ENCODE measurements at regions not wholly inside any gene's neighbourhood (a gene's known extent, or its start where the extent isn't known, plus 50 kb on each side); places are given as distances from the start of the nearest gene placed in this dataset.

GRCh38 chr3:56942523-56942922 lies 117.9 kb upstream of the SPATA12 start:
- 94% methylated on average over 2 of the region's 2 CpGs for WGBS
- no peaks in the 10 kb centered on the region for H3K27me3 ChIP-seq
- H3K4me1 ChIP-seq = no peaks in the 10 kb centered on the region
- no peak overlapping the region for H3K4me3 ChIP-seq
- no peak overlapping the region for H3K27ac ChIP-seq (replicated peaks in 1 of 4)
- no peak for DNase-seq (ENCODE audit: extremely low spot score)
- TF ChIP-seq POLR2AphosphoS5 (IDR thresholded peaks at IDR 0.05) (no peak), EP300 (IDR thresholded peaks at IDR 0.05) (no peak), POLR2A (IDR thresholded peaks at IDR 0.05; ENCODE audit: low read depth) (no peak)
- TF ChIP-seq, protein P1, sequence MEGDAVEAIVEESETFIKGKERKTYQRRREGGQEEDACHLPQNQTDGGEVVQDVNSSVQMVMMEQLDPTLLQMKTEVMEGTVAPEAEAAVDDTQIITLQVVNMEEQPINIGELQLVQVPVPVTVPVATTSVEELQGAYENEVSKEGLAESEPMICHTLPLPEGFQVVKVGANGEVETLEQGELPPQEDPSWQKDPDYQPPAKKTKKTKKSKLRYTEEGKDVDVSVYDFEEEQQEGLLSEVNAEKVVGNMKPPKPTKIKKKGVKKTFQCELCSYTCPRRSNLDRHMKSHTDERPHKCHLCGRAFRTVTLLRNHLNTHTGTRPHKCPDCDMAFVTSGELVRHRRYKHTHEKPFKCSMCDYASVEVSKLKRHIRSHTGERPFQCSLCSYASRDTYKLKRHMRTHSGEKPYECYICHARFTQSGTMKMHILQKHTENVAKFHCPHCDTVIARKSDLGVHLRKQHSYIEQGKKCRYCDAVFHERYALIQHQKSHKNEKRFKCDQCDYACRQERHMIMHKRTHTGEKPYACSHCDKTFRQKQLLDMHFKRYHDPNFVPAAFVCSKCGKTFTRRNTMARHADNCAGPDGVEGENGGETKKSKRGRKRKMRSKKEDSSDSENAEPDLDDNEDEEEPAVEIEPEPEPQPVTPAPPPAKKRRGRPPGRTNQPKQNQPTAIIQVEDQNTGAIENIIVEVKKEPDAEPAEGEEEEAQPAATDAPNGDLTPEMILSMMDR (IDR thresholded peaks at IDR 0.05) = no peak
- no peaks in the 10 kb centered on the region for H3K36me3 ChIP-seq
- intact Hi-C loops (cut with DNase I) = no loop called here
- H3K9me3 ChIP-seq = peaks cover 0 to 14% (median 9%) of the 10 kb centered on the region in 4 donors

GRCh38 chr3:56940976-56941375 lies 119.5 kb upstream of the SPATA12 start:
- no peaks in the 10 kb centered on the region for H3K4me1 ChIP-seq
- WGBS = 97% methylated on average over 4 of the region's 4 CpGs
- H3K27ac ChIP-seq (replicated peaks in 1 of 4) = no peak overlapping the region
- peaks cover 0 to 11% (median 8%) of the 10 kb centered on the region in 4 donors for H3K9me3 ChIP-seq
- intact Hi-C loops (cut with DNase I) = no loop called here
- no peak for DNase-seq (ENCODE audit: extremely low spot score)
- no peaks in the 10 kb centered on the region for H3K36me3 ChIP-seq
- TF ChIP-seq EP300 (IDR thresholded peaks at IDR 0.05) = no peak
- TF ChIP-seq POLR2A (IDR thresholded peaks at IDR 0.05; ENCODE audit: low read depth) = no peak
- TF ChIP-seq, protein P1 (IDR thresholded peaks at IDR 0.05) = no peak
- TF ChIP-seq POLR2AphosphoS5 (IDR thresholded peaks at IDR 0.05) = no peak
- H3K4me3 ChIP-seq = no peak overlapping the region
- no peaks in the 10 kb centered on the region for H3K27me3 ChIP-seq

- DNase-seq (ENCODE audit: extremely low spot score) = no peak
- intact Hi-C loops (cut with DNase I) = no loop called here
Measured at GRCh38 chr3:56940321-56940720, 120.1 kb upstream of the SPATA12 start.

DNA sequence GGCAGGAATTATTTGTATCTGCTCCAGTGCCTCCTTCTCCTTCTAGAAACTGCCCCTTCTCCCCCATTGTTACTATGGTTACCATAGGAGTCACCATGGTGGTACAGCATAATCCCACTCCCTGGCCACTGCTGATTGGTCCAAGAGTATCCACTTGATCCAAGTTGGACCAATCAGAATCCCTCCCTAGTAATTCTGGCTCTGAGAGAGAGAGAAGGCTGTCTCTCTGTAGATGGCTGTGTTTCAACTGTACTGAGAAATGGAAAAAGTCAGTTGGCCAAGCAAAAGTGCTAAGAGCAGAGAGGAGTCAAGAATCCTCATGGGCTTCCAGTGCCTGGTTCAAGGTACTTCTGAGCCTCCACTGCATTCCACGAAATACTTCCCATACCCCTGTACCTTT lies 120.6 kb upstream of the SPATA12 start:
- DNase-seq (ENCODE audit: extremely low spot score) = no peak
- Histone ChIP-seq H3K27me3 (no peaks in the 10 kb centered on the region), H3K9me3 (peaks cover 0 to 1% (median under 1%) of the 10 kb centered on the region in 4 donors), H3K4me3 (no peak overlapping the region), H3K27ac (replicated peaks in 1 of 4) (no peak overlapping the region), H3K4me1 (no peaks in the 10 kb centered on the region), H3K36me3 (no peaks in the 10 kb centered on the region)
- TF ChIP-seq POLR2AphosphoS5 (IDR thresholded peaks at IDR 0.05) = no peak
- TF ChIP-seq, protein P1 (IDR thresholded peaks at IDR 0.05) = no peak
- TF ChIP-seq POLR2A (IDR thresholded peaks at IDR 0.05; ENCODE audit: low read depth) = no peak
- TF ChIP-seq EP300 (IDR thresholded peaks at IDR 0.05) = no peak
- WGBS = 85% methylated on average over 1 of the region's 1 CpG
- intact Hi-C loops (cut with DNase I) = no loop called here

More at GRCh38 chr3:56940321-56940720, 120.1 kb upstream of the SPATA12 start:
- WGBS = 75% methylated on average over 4 of the region's 4 CpGs
- Histone ChIP-seq H3K9me3 (peaks cover 0 to 6% (median 5%) of the 10 kb centered on the region in 4 donors), H3K4me3 (no peak overlapping the region), H3K4me1 (no peaks in the 10 kb centered on the region), H3K36me3 (no peaks in the 10 kb centered on the region), H3K27me3 (no peaks in the 10 kb centered on the region), H3K27ac (replicated peaks in 1 of 4) (no peak overlapping the region)
- TF ChIP-seq, protein P1 (IDR thresholded peaks at IDR 0.05) = no peak
- no peak for TF ChIP-seq EP300 (IDR thresholded peaks at IDR 0.05)
- no peak for TF ChIP-seq POLR2A (IDR thresholded peaks at IDR 0.05; ENCODE audit: low read depth)
- no peak for TF ChIP-seq POLR2AphosphoS5 (IDR thresholded peaks at IDR 0.05)

GRCh38 chr3:56938530-56938929 lies 121.9 kb upstream of the SPATA12 start:
- no peak overlapping the region for H3K4me3 ChIP-seq
- no peaks in the 10 kb centered on the region for H3K36me3 ChIP-seq
- no peak for DNase-seq (ENCODE audit: extremely low spot score)
- H3K27me3 ChIP-seq = no peaks in the 10 kb centered on the region
- no peaks in the 10 kb centered on the region for H3K9me3 ChIP-seq
- intact Hi-C loops (cut with DNase I) = no loop called here
- no peaks in the 10 kb centered on the region for H3K4me1 ChIP-seq
- no peak overlapping the region for H3K27ac ChIP-seq (replicated peaks in 1 of 4)
- TF ChIP-seq, protein P1 (IDR thresholded peaks at IDR 0.05) = no peak
- TF ChIP-seq POLR2AphosphoS5 (IDR thresholded peaks at IDR 0.05) (no peak), EP300 (IDR thresholded peaks at IDR 0.05) (no peak), POLR2A (IDR thresholded peaks at IDR 0.05; ENCODE audit: low read depth) (no peak)
- 96% methylated on average over 8 of the region's 8 CpGs for WGBS
